Naive B cell (primary cell): ENCODE measurements at regions not wholly inside any gene's neighbourhood (a gene's known extent, or its start where the extent isn't known, plus 50 kb on each side); places are given as distances from the start of the nearest gene placed in this dataset.
A peak's percentile ranks its signal among the peaks of the same experiment; 100 is the strongest.
"Not testable (repeated sequence)": the region's sequence is repeated elsewhere in the genome, so short reads cannot be mapped to it uniquely, and the experiment has no call there.

Source experiments
- ATAC-seq, 2 donors: fragments of 150-1000 bp; cut with Tn5 transposase; 2 replicates each; pipeline ENCODE4 v1.10.0; 2021; ENCODE audit warnings: low read depth in 2 of 2, mild to moderate bottlenecking in 2 of 2, moderate library complexity in 2 of 2
- DNase-seq: peaks from one replicate; pipeline ENCODE4 v3.0.0; 2022
- H3K27ac Mint-ChIP-seq, 6 donors: one replicate each; pipeline ENCODE4 v1.8.0; 2020 to 2022; ENCODE audit warnings: mild to moderate bottlenecking in 6 of 6, mixed read lengths in 6 of 6, moderate library complexity in 5 of 6, inconsistent platforms in 2 of 6
- H3K27me3 Mint-ChIP-seq, 3 donors: one replicate each; pipeline ENCODE4 v1.8.0; 2021 to 2022; ENCODE audit warnings: mixed read lengths in 3 of 3, mild to moderate bottlenecking in 1 of 3
- H3K36me3 Mint-ChIP-seq, 2 donors: one replicate each; pipeline ENCODE4 v1.8.0; 2020 to 2022; ENCODE audit warnings: mixed read lengths in 2 of 2, inconsistent platforms in 1 of 2, mild to moderate bottlenecking in 1 of 2
- H3K4me1 Mint-ChIP-seq, 3 donors: one replicate each; pipeline ENCODE4 v1.8.0; 2020 to 2022; ENCODE audit warnings: mixed read lengths in 3 of 3, inconsistent platforms in 1 of 3, mild to moderate bottlenecking in 1 of 3, moderate library complexity in 1 of 3
- H3K4me3 Mint-ChIP-seq, 8 donors: one replicate each; pipeline ENCODE4 v1.8.0; 2020 to 2022; ENCODE audit warnings: mild to moderate bottlenecking in 8 of 8, mixed read lengths in 8 of 8, moderate library complexity in 8 of 8, inconsistent platforms in 2 of 8
- H3K9me3 Mint-ChIP-seq, 7 donors: one replicate each; pipeline ENCODE4 v1.8.0; 2020 to 2022; ENCODE audit warnings: mixed read lengths in 7 of 7, mild to moderate bottlenecking in 5 of 7, inconsistent platforms in 2 of 7, moderate library complexity in 1 of 7

GRCh38 chr9:81782313-81782995 lies 93.1 kb upstream of the TLE1 start:
- Mint-ChIP-seq H3K9me3 (peaks cover 0 to 7% (median 0%) of the 10 kb centered on the region in 7 donors), H3K36me3 (no peaks in the 10 kb centered on the region), H3K27me3 (no peaks in the 10 kb centered on the region), H3K4me3 (no peak overlapping the region), H3K4me1 (peaks cover 0 to 5% (median 0%) of the 10 kb centered on the region in 3 donors), H3K27ac (no peak overlapping the region)
- no peak for ATAC-seq
- no peak for DNase-seq

- Mint-ChIP-seq H3K36me3 (no peaks in the 10 kb centered on the region), H3K9me3 (no peaks in the 10 kb centered on the region), H3K27ac (peak overlapping the region in 1 of 6 donors; percentile 65), H3K4me1 (no peaks in the 10 kb centered on the region), H3K27me3 (no peaks in the 10 kb centered on the region), H3K4me3 (no peak overlapping the region)
- no peak for ATAC-seq
- DNase-seq, result no peak
These were observed 98.6 kb upstream of the TLE1 start for GRCh38 chr9:81787747-81788632.

- peaks cover 0 to 5% (median 0%) of the 10 kb centered on the region in 7 donors for H3K9me3 Mint-ChIP-seq
- peaks cover 0 to 9% (median 0%) of the 10 kb centered on the region in 3 donors for H3K27me3 Mint-ChIP-seq
- no peaks in the 10 kb centered on the region for H3K4me1 Mint-ChIP-seq
- H3K4me3 Mint-ChIP-seq, result no peak overlapping the region
- DNase-seq (no peak), ATAC-seq (no peak)
- no peak overlapping the region for H3K27ac Mint-ChIP-seq
- no peaks in the 10 kb centered on the region for H3K36me3 Mint-ChIP-seq
These were observed 100.4 kb upstream of the TLE1 start for GRCh38 chr9:81789721-81790120.

GRCh38 chr9:81790166-81790565 lies 100.8 kb upstream of the TLE1 start:
- DNase-seq (no peak), ATAC-seq (no peak)
- no peaks in the 10 kb centered on the region for H3K4me1 Mint-ChIP-seq
- peak overlapping the region in 1 of 6 donors; percentile 13 for H3K27ac Mint-ChIP-seq
- peaks cover 0 to 9% (median 0%) of the 10 kb centered on the region in 3 donors for H3K27me3 Mint-ChIP-seq
- H3K4me3 Mint-ChIP-seq, result no peak overlapping the region
- H3K9me3 Mint-ChIP-seq, result peaks cover 0 to 5% (median 0%) of the 10 kb centered on the region in 7 donors
- H3K36me3 Mint-ChIP-seq, result no peaks in the 10 kb centered on the region

- H3K36me3 Mint-ChIP-seq, result no peaks in the 10 kb centered on the region
- DNase-seq (no peak), ATAC-seq (no peak)
- no peaks in the 10 kb centered on the region for H3K4me1 Mint-ChIP-seq
- H3K4me3 Mint-ChIP-seq, result no peak overlapping the region
- H3K9me3 Mint-ChIP-seq, result peaks cover 0 to 5% (median 0%) of the 10 kb centered on the region in 7 donors
- peaks cover 0 to 9% (median 0%) of the 10 kb centered on the region in 3 donors for H3K27me3 Mint-ChIP-seq
- no peak overlapping the region for H3K27ac Mint-ChIP-seq
These were observed 101.7 kb upstream of the TLE1 start for GRCh38 chr9:81791076-81791475.

- H3K27me3 Mint-ChIP-seq, result peaks cover 0 to 6% (median 0%) of the 10 kb centered on the region in 3 donors
- ATAC-seq (no peak), DNase-seq (no peak)
- peaks cover 0 to 3% (median 0%) of the 10 kb centered on the region in 3 donors for H3K4me1 Mint-ChIP-seq
- no peak overlapping the region for H3K27ac Mint-ChIP-seq
- peaks cover 0 to 5% (median 0%) of the 10 kb centered on the region in 7 donors for H3K9me3 Mint-ChIP-seq
- H3K36me3 Mint-ChIP-seq, result peaks cover 0 to 5% of the 10 kb centered on the region in 2 donors
- no peak overlapping the region for H3K4me3 Mint-ChIP-seq
These were observed 109.3 kb upstream of the TLE1 start for GRCh38 chr9:81798606-81799005.

- peaks cover 0 to 3% (median 0%) of the 10 kb centered on the region in 7 donors for H3K9me3 Mint-ChIP-seq
- H3K4me1 Mint-ChIP-seq, result peaks cover 6 to 9% (median 7%) of the 10 kb centered on the region in 3 donors
- H3K36me3 Mint-ChIP-seq, result peaks cover 0 to 5% of the 10 kb centered on the region in 2 donors
- no peak for ATAC-seq
- peak overlapping the region in 1 of 8 donors; percentile 70 for H3K4me3 Mint-ChIP-seq
- peak overlapping the region in 1 of 6 donors; percentile 50 for H3K27ac Mint-ChIP-seq
- no peaks in the 10 kb centered on the region for H3K27me3 Mint-ChIP-seq
- no peak for DNase-seq
These were observed 111.8 kb upstream of the TLE1 start for GRCh38 chr9:81801190-81801589.

- ATAC-seq, result no peak
- peaks cover 6 to 11% (median 7%) of the 10 kb centered on the region in 3 donors for H3K4me1 Mint-ChIP-seq
- H3K36me3 Mint-ChIP-seq, result peaks cover 0 to 2% of the 10 kb centered on the region in 2 donors
- H3K4me3 Mint-ChIP-seq, result no peak overlapping the region
- peak overlapping the region in 1 of 6 donors; percentile 18 for H3K27ac Mint-ChIP-seq
- no peaks in the 10 kb centered on the region for H3K27me3 Mint-ChIP-seq
- H3K9me3 Mint-ChIP-seq, result peaks cover 0 to 3% (median 0%) of the 10 kb centered on the region in 7 donors
- DNase-seq, result no peak
These were observed 115.0 kb upstream of the TLE1 start for GRCh38 chr9:81804306-81804705.

GRCh38 chr9:81811688-81812087 lies 116.5 kb upstream of the SPATA31D4 start:
- not testable (repeated sequence) for ATAC-seq, H3K4me3 Mint-ChIP-seq, H3K36me3 Mint-ChIP-seq, H3K27me3 Mint-ChIP-seq, DNase-seq, H3K9me3 Mint-ChIP-seq
- peaks cover 22 to 35% (median 31%) of the 10 kb centered on the region in 3 donors for H3K4me1 Mint-ChIP-seq
- H3K27ac Mint-ChIP-seq, result peak overlapping the region in 1 of 6 donors; percentile 56

GRCh38 chr9:81814401-81814793 lies 113.8 kb upstream of the SPATA31D4 start:
- peak overlapping the region in 5 of 8 donors; percentile 16 to 54 (median 53) for H3K4me3 Mint-ChIP-seq
- no peak for DNase-seq
- no peak for ATAC-seq
- peaks cover 22 to 34% (median 31%) of the 10 kb centered on the region in 3 donors for H3K4me1 Mint-ChIP-seq
- H3K27me3 Mint-ChIP-seq, result no peaks in the 10 kb centered on the region
- H3K9me3 Mint-ChIP-seq, result no peaks in the 10 kb centered on the region
- peak overlapping the region in 3 of 6 donors; percentile 24 to 39 (median 24) for H3K27ac Mint-ChIP-seq
- H3K36me3 Mint-ChIP-seq, result no peaks in the 10 kb centered on the region

- ATAC-seq, result peak in 1 of 2 donors; percentile 21
These were observed 113.3 kb upstream of the SPATA31D4 start for GRCh38 chr9:81814794-81815464.

GRCh38 chr9:81815781-81816180 lies 112.4 kb upstream of the SPATA31D4 start:
- H3K9me3 Mint-ChIP-seq, result no peaks in the 10 kb centered on the region
- peak overlapping the region in 1 of 6 donors; percentile 55 for H3K27ac Mint-ChIP-seq
- peak overlapping the region in 4 of 8 donors; percentile 6 to 61 (median 29) for H3K4me3 Mint-ChIP-seq
- DNase-seq (no peak), ATAC-seq (no peak)
- H3K27me3 Mint-ChIP-seq, result no peaks in the 10 kb centered on the region
- H3K4me1 Mint-ChIP-seq, result peaks cover 22 to 30% (median 25%) of the 10 kb centered on the region in 3 donors
- H3K36me3 Mint-ChIP-seq, result no peaks in the 10 kb centered on the region

More at GRCh38 chr9:81814794-81815464, 113.3 kb upstream of the SPATA31D4 start:
- Mint-ChIP-seq H3K36me3 (no peaks in the 10 kb centered on the region), H3K9me3 (no peaks in the 10 kb centered on the region), H3K27ac (peak overlapping the region in 3 of 6 donors; percentile 24 to 83 (median 39)), H3K4me3 (peak overlapping the region in 7 of 8 donors; percentile 1 to 54 (median 53)), H3K4me1 (peaks cover 22 to 30% (median 27%) of the 10 kb centered on the region in 3 donors), H3K27me3 (no peaks in the 10 kb centered on the region)
- no peak for DNase-seq

- ATAC-seq, result no peak
- Mint-ChIP-seq H3K27me3 (no peaks in the 10 kb centered on the region), H3K27ac (peak overlapping the region in 1 of 6 donors; percentile 52), H3K9me3 (no peaks in the 10 kb centered on the region), H3K36me3 (no peaks in the 10 kb centered on the region), H3K4me3 (no peak overlapping the region), H3K4me1 (peaks cover 19 to 22% (median 21%) of the 10 kb centered on the region in 3 donors)
- no peak for DNase-seq
These were observed 109.1 kb upstream of the SPATA31D4 start for GRCh38 chr9:81819155-81819554.
